Upper lobe of left lung (tissue), 6 donors: ENCODE measurements at regions not wholly inside any gene's neighbourhood (a gene's known extent, or its start where the extent isn't known, plus 50 kb on each side); places are given as distances from the start of the nearest gene placed in this dataset.

Experiments used
- ATAC-seq, 2 donors: fragments of 200-7000 bp; cut with Tn5 transposase; one replicate each; pipeline ENCODE4 v1.9.1; 2022; ENCODE audit warnings: mild to moderate bottlenecking in 2 of 2, moderate library complexity in 2 of 2; ENCODE audit not compliant: low FRiP score in 2 of 2
- DNase-seq, 2 donors: peaks; one replicate each; pipeline ENCODE4 v3.0.0-alpha.2; 2019 to 2020
- H3K27ac ChIP-seq, 4 donors: fragments of 200-600 bp; sonication (generic); one replicate each; pipeline ENCODE4 v1.5.1; 2016 to 2019
- H3K27me3 ChIP-seq, 4 donors: fragments of 200-600 bp; sonication (generic); one replicate each; pipeline ENCODE4 v1.5.1; 2017 to 2019
- H3K36me3 ChIP-seq, 4 donors: fragments of 200-600 bp; sonication (generic); one replicate each; pipeline ENCODE4 v1.5.1; 2016 to 2019
- H3K4me1 ChIP-seq, 4 donors: fragments of 200-600 bp; sonication (generic); one replicate each; pipeline ENCODE4 v1.5.1; 2018 to 2019
- H3K4me3 ChIP-seq, 4 donors: fragments of 200-600 bp; sonication (generic); one replicate each; pipeline ENCODE4 v1.5.1; 2017 to 2019; ENCODE audit warnings: mild to moderate bottlenecking in 2 of 4, moderate library complexity in 1 of 4
- H3K9me3 ChIP-seq, 4 donors: fragments of 200-600 bp; sonication (generic); one replicate each; pipeline ENCODE4 v1.5.1; 2018 to 2019
- CTCF ChIP-seq, 6 experiments: fragments of 450-650 bp in 4 of 6; fragments of 200-600 bp in 2 of 6; sonication (generic) in 2 of 6; IDR thresholded peaks; one replicate each; pipeline ENCODE4 v1.5.1; 2016 to 2019; ENCODE audit warnings: antibody characterized with exemption in 6 of 6
- EP300 ChIP-seq, 4 donors: sonication (generic); formaldehyde crosslinking; IDR thresholded peaks; one replicate each; pipeline ENCODE4 v1.5.1; 2017; ENCODE audit warnings: antibody characterized with exemption in 4 of 4, control low read depth in 2 of 4
- POLR2A ChIP-seq, 4 donors: fragments of 450-650 bp; IDR thresholded peaks; one replicate each; pipeline ENCODE4 v1.5.1; 2016 to 2017; ENCODE audit warnings: antibody characterized with exemption in 4 of 4, mild to moderate bottlenecking in 2 of 4
- POLR2AphosphoS5 ChIP-seq, 2 donors: sonication (generic); formaldehyde crosslinking; IDR thresholded peaks; one replicate each; pipeline ENCODE4 v1.5.1; 2017; ENCODE audit warnings: antibody characterized with exemption in 2 of 2
- WGBS, 2 donors: methylation state at CpG; one replicate each; pipeline ENCODE4 v1.1.5; 2017 to 2018; 5-methylcytosine and 5-hydroxymethylcytosine counted together
- donor health status: DM: no; HTN: no; CAD: no; lungs with moderate emphysema.
- donor health status: DM: no; HTN: yes; CAD: no; lungs with severe emphysema.

GRCh38 chr10:9419757-9420156 lies 1365.3 kb downstream of the GATA3 start:
- Histone ChIP-seq H3K9me3 (no peaks in the 10 kb centered on the region), H3K36me3 (no peaks in the 10 kb centered on the region), H3K27me3 (no peaks in the 10 kb centered on the region), H3K4me1 (no peaks in the 10 kb centered on the region), H3K27ac (no peak overlapping the region), H3K4me3 (no peak overlapping the region)
- ATAC-seq (no peak), DNase-seq (no peak)
- no peak for TF ChIP-seq EP300 (IDR thresholded peaks at IDR 0.05)
- no peak for TF ChIP-seq POLR2A (IDR thresholded peaks at IDR 0.05)
- no peak for TF ChIP-seq POLR2AphosphoS5 (IDR thresholded peaks at IDR 0.05)

GRCh38 chr10:9427209-9427608 lies 1372.7 kb downstream of the GATA3 start:
- no peaks in the 10 kb centered on the region for H3K4me1 ChIP-seq
- H3K9me3 ChIP-seq, result no peaks in the 10 kb centered on the region
- H3K4me3 ChIP-seq, result no peak overlapping the region
- no peaks in the 10 kb centered on the region for H3K27me3 ChIP-seq
- ATAC-seq, result no peak
- H3K36me3 ChIP-seq, result no peaks in the 10 kb centered on the region
- TF ChIP-seq POLR2A (IDR thresholded peaks at IDR 0.05) (no peak), EP300 (IDR thresholded peaks at IDR 0.05) (no peak), POLR2AphosphoS5 (IDR thresholded peaks at IDR 0.05) (no peak), CTCF (IDR thresholded peaks at IDR 0.05) (no peak)
- DNase-seq, result no peak
- no peak overlapping the region for H3K27ac ChIP-seq

GRCh38 chr10:9437131-9437530 lies 1382.6 kb downstream of the GATA3 start:
- H3K4me1 ChIP-seq, result no peaks in the 10 kb centered on the region
- TF ChIP-seq EP300 (IDR thresholded peaks at IDR 0.05) (no peak), CTCF (IDR thresholded peaks at IDR 0.05) (no peak), POLR2AphosphoS5 (IDR thresholded peaks at IDR 0.05) (no peak), POLR2A (IDR thresholded peaks at IDR 0.05) (no peak)
- WGBS, 2 donors, result 86 to 93% methylated on average over 2 of the region's 2 CpGs
- H3K4me3 ChIP-seq, result no peak overlapping the region
- no peaks in the 10 kb centered on the region for H3K27me3 ChIP-seq
- peaks cover 0 to 4% (median 0%) of the 10 kb centered on the region in 4 donors for H3K9me3 ChIP-seq
- H3K27ac ChIP-seq, result no peak overlapping the region
- ATAC-seq (no peak), DNase-seq (no peak)
- H3K36me3 ChIP-seq, result no peaks in the 10 kb centered on the region

GRCh38 chr10:9443758-9444157 lies 1389.3 kb downstream of the GATA3 start:
- TF ChIP-seq POLR2AphosphoS5 (IDR thresholded peaks at IDR 0.05) (no peak), POLR2A (IDR thresholded peaks at IDR 0.05) (no peak), CTCF (IDR thresholded peaks at IDR 0.05) (no peak), EP300 (IDR thresholded peaks at IDR 0.05) (no peak)
- WGBS, 2 donors, result 60 to 65% methylated on average over 1 of the region's 1 CpG

GRCh38 chr10:9449530-9449929 lies 1395.0 kb downstream of the GATA3 start:
- Histone ChIP-seq H3K4me3 (no peak overlapping the region), H3K4me1 (no peaks in the 10 kb centered on the region), H3K36me3 (no peaks in the 10 kb centered on the region), H3K27me3 (no peaks in the 10 kb centered on the region), H3K9me3 (peaks cover 0 to 9% (median 4%) of the 10 kb centered on the region in 4 donors), H3K27ac (no peak overlapping the region)
- DNase-seq (no peak), ATAC-seq (no peak)
- TF ChIP-seq CTCF (IDR thresholded peaks at IDR 0.05) (no peak), EP300 (IDR thresholded peaks at IDR 0.05) (no peak), POLR2AphosphoS5 (IDR thresholded peaks at IDR 0.05) (no peak), POLR2A (IDR thresholded peaks at IDR 0.05) (no peak)
- 49% methylated on average over 2 of the region's 2 CpGs for WGBS, 2 donors

More at GRCh38 chr10:9443758-9444157, 1389.3 kb downstream of the GATA3 start:
- H3K36me3 ChIP-seq, result no peaks in the 10 kb centered on the region
- ATAC-seq (no peak), DNase-seq (no peak)
- H3K9me3 ChIP-seq, result no peaks in the 10 kb centered on the region
- no peak overlapping the region for H3K4me3 ChIP-seq
- H3K4me1 ChIP-seq, result no peaks in the 10 kb centered on the region
- H3K27ac ChIP-seq, result no peak overlapping the region
- H3K27me3 ChIP-seq, result no peaks in the 10 kb centered on the region
